ENCODE measurements at regions not wholly inside any gene's neighbourhood (a gene's known extent, or its start where the extent isn't known, plus 50 kb on each side); places are given as distances from the start of the nearest gene placed in this dataset.

- no peak for ATAC-seq
- Histone ChIP-seq H3K4me3 (no peak overlapping the region), H3K4me1 (no peaks in the 10 kb centered on the region), H3K9me3 (no peaks in the 10 kb centered on the region), H3K27me3 (no peaks in the 10 kb centered on the region), H3K36me3 (no peaks in the 10 kb centered on the region), H3K27ac (no peak overlapping the region)
- WGBS, 2 donors (ENCODE audit: low coverage in 1 of 2): 67% methylated on average over 2 of the region's 2 CpGs; no CpG with 5 or more reads in 1 of the 2 donors
- TF ChIP-seq POLR2A (IDR thresholded peaks at IDR 0.05) (no peak), POLR2AphosphoS5 (IDR thresholded peaks at IDR 0.05) (no peak), EP300 (IDR thresholded peaks at IDR 0.05) (no peak), CTCF (IDR thresholded peaks at IDR 0.05) (no peak)
Measured at GRCh38 chr10:58973235-58973595, 203.2 kb upstream of the PHYHIPL start.

- no peaks in the 10 kb centered on the region for H3K4me1 ChIP-seq
- H3K9me3 ChIP-seq: no peaks in the 10 kb centered on the region
- ATAC-seq: no peak
- no peaks in the 10 kb centered on the region for H3K27me3 ChIP-seq
- TF ChIP-seq EP300 (IDR thresholded peaks at IDR 0.05): no peak
- no peak for TF ChIP-seq POLR2A (IDR thresholded peaks at IDR 0.05)
- TF ChIP-seq CTCF (IDR thresholded peaks at IDR 0.05): no peak
- no peak for TF ChIP-seq POLR2AphosphoS5 (IDR thresholded peaks at IDR 0.05)
- 71 to 83% methylated on average over 1 of the region's 1 CpG for WGBS, 2 donors (ENCODE audit: low coverage in 1 of 2)
- H3K36me3 ChIP-seq: no peaks in the 10 kb centered on the region
- H3K27ac ChIP-seq: no peak overlapping the region
- no peak overlapping the region for H3K4me3 ChIP-seq
Measured at GRCh38 chr10:58976254-58976653, 200.2 kb upstream of the PHYHIPL start.

DNA sequence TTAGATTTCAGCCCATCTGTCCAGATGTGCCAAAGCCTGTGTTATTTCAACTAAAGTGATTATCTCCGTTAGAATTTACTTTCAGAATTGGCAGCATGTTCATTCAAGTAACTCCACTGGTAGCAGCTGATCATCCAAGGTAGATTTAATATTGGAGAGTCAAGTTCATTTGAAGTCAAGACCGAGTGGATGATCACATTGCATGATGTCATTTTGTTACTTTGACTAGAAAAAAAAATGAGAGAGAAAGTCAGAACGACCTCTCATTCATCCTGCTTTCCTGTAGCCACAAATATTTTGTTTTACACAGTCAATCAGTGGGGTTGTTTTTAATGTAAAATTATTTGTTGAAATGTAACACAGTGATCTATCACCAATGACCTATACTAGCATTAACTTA, 196.7 kb upstream of the PHYHIPL start:
- no peak for ATAC-seq
- Histone ChIP-seq H3K4me1 (no peaks in the 10 kb centered on the region), H3K36me3 (no peaks in the 10 kb centered on the region), H3K9me3 (no peaks in the 10 kb centered on the region), H3K4me3 (no peak overlapping the region), H3K27me3 (no peaks in the 10 kb centered on the region), H3K27ac (no peak overlapping the region)
- WGBS, 2 donors (ENCODE audit: low coverage in 1 of 2): 43 to 47% methylated on average over 3 of the region's 3 CpGs
- TF ChIP-seq EP300 (IDR thresholded peaks at IDR 0.05) (no peak), POLR2A (IDR thresholded peaks at IDR 0.05) (no peak)

DNA sequence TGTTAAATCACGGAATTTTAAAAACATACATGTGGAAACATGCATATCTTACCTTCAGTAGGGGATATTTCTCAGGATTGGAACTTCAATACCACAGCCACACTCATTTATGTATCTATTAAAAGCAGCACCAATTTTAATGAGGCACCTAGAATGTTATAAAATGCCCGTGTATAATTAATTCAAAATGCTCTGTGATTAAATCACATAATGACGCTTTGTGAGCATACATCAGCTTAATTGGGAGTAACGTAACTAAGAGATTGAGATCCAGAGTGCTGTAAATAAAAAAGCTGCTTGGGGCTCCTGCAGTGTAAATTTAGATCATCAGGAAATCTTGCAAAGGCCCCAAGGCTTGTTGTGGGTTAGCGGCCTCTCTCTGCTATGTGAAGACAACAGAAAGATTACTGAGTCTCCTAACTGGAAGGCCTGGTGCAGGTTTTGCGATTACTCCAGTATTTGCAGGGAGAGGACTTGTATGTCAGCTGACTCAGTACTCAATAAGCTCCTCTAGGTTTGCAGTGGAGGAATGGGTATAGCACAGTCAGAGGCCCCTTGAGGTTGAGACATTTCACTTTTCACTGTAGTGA, 195.5 kb upstream of the PHYHIPL start:
- Histone ChIP-seq H3K27me3 (no peaks in the 10 kb centered on the region), H3K9me3 (no peaks in the 10 kb centered on the region), H3K27ac (no peak overlapping the region), H3K4me3 (no peak overlapping the region), H3K36me3 (no peaks in the 10 kb centered on the region), H3K4me1 (no peaks in the 10 kb centered on the region)
- no peak for ATAC-seq
- TF ChIP-seq POLR2AphosphoS5 (IDR thresholded peaks at IDR 0.05): no peak
- no peak for TF ChIP-seq POLR2A (IDR thresholded peaks at IDR 0.05)
- no peak for TF ChIP-seq CTCF (IDR thresholded peaks at IDR 0.05)
- TF ChIP-seq EP300 (IDR thresholded peaks at IDR 0.05): no peak
- WGBS, 2 donors (ENCODE audit: low coverage in 1 of 2): 90 to 96% methylated on average over 5 to 6 of the region's 6 CpGs

GRCh38 chr10:58981846-58982245, 194.6 kb upstream of the PHYHIPL start:
- no peak overlapping the region for H3K4me3 ChIP-seq
- no peak overlapping the region for H3K27ac ChIP-seq
- ATAC-seq: no peak
- no peaks in the 10 kb centered on the region for H3K4me1 ChIP-seq
- H3K36me3 ChIP-seq: no peaks in the 10 kb centered on the region
- H3K9me3 ChIP-seq: no peaks in the 10 kb centered on the region
- TF ChIP-seq CTCF (IDR thresholded peaks at IDR 0.05): no peak
- TF ChIP-seq POLR2A (IDR thresholded peaks at IDR 0.05): no peak
- no peak for TF ChIP-seq POLR2AphosphoS5 (IDR thresholded peaks at IDR 0.05)
- no peak for TF ChIP-seq EP300 (IDR thresholded peaks at IDR 0.05)
- no peaks in the 10 kb centered on the region for H3K27me3 ChIP-seq
- 66 to 92% methylated on average over 6 of the region's 6 CpGs for WGBS, 2 donors (ENCODE audit: low coverage in 1 of 2)
